Activated naive CD4-positive, alpha-beta T cell treated with anti-CD3 and anti-CD28 coated beads, Interleukin-2, amount 50 U/mL, for 24 hours (primary cell): ENCODE measurements at regions not wholly inside any gene's neighbourhood (a gene's known extent, or its start where the extent isn't known, plus 50 kb on each side); places are given as distances from the start of the nearest gene placed in this dataset.

Source experiments
- H3K27ac Mint-ChIP-seq: one replicate; pipeline ENCODE4 v1.8.0; 2021; ENCODE audit warnings: mild to moderate bottlenecking, mixed read lengths
- H3K27me3 Mint-ChIP-seq: one replicate; pipeline ENCODE4 v1.8.0; 2021; ENCODE audit warnings: mixed read lengths
- H3K36me3 Mint-ChIP-seq: one replicate; pipeline ENCODE4 v1.8.0; 2021; ENCODE audit warnings: mixed read lengths
- H3K4me1 Mint-ChIP-seq: one replicate; pipeline ENCODE4 v1.8.0; 2021; ENCODE audit warnings: mixed read lengths
- H3K4me3 Mint-ChIP-seq: one replicate; pipeline ENCODE4 v1.8.0; 2021; ENCODE audit warnings: mild to moderate bottlenecking, mixed read lengths
- H3K9me3 Mint-ChIP-seq: one replicate; pipeline ENCODE4 v1.8.0; 2021; ENCODE audit warnings: mixed read lengths

DNA sequence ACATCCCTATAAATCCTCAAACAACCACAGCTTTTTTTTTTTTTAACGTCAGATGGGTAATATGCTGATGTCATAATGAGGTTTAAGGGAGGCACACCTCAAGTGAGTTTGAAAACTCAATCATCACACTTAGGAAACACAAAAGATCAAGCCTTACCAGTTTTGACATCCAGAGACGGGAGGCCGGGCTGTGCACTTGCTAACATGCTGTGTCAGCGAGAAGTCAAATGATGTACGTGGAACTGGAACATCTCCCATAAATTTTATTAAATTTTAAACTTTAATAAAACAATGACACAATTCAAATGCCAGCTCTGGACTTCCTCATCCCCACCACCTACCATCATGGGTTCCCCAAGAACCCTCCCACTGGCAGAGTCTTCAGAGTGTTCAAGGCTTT, 117.6 kb downstream of the C5orf15 start:
- H3K4me3 Mint-ChIP-seq, result no peak overlapping the region
- H3K9me3 Mint-ChIP-seq, result no peaks in the 10 kb centered on the region
- no peaks in the 10 kb centered on the region for H3K36me3 Mint-ChIP-seq
- peaks cover 4% of the 10 kb centered on the region for H3K4me1 Mint-ChIP-seq
- peaks cover 3% of the 10 kb centered on the region for H3K27me3 Mint-ChIP-seq
- H3K27ac Mint-ChIP-seq, result no peak overlapping the region

DNA sequence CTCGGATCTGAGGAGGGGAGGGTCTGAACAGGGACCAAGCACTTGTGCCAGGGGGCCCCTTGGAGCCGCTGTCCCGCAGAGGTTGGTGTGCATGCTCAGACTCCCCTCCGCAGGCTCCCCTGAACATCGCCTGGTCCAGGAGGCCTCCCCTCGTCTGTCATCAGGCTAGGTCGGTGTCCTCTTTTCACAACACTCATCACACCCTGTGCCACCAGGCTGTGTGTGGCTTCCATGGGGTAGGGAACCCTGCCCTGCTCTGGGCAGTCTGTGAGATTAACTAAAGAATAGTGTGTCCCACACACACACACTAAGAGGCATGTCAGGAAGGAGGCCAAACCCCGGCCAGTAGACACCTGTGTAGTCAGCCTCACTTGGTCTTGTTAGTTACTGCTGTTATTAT, 119.3 kb downstream of the C5orf15 start:
- Mint-ChIP-seq H3K27me3 (peaks cover 3% of the 10 kb centered on the region), H3K4me3 (no peak overlapping the region), H3K36me3 (no peaks in the 10 kb centered on the region), H3K9me3 (no peaks in the 10 kb centered on the region), H3K4me1 (peaks cover 4% of the 10 kb centered on the region), H3K27ac (no peak overlapping the region)

DNA sequence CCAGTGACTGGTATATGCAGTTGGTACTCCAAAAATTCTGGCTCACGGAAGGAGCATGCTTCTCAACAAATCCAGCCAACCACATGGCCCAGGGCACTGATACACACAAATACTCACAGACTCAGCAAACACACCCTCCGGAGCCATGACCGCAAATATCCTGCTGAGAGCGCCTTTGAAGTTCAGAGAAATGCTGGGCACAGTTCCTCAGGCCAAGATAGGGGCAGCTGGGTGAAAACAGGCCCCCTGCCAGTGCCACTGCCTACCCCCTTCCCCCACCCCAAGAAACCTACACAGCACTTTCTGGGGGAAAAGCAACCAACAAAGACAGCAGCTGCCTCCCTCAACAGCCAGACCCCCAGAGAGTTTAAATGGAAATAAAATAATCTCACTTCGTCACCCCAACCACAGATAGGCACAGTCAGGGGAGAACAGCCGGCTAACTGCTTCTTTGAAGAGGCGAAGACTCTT, 120.0 kb downstream of the C5orf15 start:
- peaks cover 4% of the 10 kb centered on the region for H3K4me1 Mint-ChIP-seq
- no peak overlapping the region for H3K27ac Mint-ChIP-seq
- no peak overlapping the region for H3K4me3 Mint-ChIP-seq
- no peaks in the 10 kb centered on the region for H3K9me3 Mint-ChIP-seq
- no peaks in the 10 kb centered on the region for H3K36me3 Mint-ChIP-seq
- H3K27me3 Mint-ChIP-seq, result peaks cover 3% of the 10 kb centered on the region

DNA sequence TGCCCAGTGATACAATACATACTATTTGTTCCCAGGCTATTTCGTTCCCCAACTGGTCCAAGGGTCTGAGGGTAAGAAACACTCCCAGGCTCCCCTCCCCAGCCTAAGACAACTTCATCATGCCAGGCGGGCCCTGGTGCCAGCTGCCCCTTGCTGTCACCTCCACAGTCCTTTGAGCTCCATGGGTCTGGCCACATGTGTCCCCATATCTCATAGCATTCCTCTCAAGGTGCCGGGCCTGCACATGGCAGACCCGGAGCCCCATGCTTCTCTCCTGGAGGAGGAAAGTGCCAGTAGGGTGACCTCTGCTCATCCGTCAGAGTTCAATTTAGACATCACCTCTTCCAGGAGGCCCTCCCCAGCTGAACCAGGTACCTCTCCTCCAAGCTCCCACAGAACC, 120.5 kb downstream of the C5orf15 start:
- H3K9me3 Mint-ChIP-seq, result no peaks in the 10 kb centered on the region
- no peak overlapping the region for H3K4me3 Mint-ChIP-seq
- no peak overlapping the region for H3K27ac Mint-ChIP-seq
- H3K4me1 Mint-ChIP-seq, result peaks cover 4% of the 10 kb centered on the region
- H3K27me3 Mint-ChIP-seq, result peaks cover 3% of the 10 kb centered on the region
- H3K36me3 Mint-ChIP-seq, result no peaks in the 10 kb centered on the region

DNA sequence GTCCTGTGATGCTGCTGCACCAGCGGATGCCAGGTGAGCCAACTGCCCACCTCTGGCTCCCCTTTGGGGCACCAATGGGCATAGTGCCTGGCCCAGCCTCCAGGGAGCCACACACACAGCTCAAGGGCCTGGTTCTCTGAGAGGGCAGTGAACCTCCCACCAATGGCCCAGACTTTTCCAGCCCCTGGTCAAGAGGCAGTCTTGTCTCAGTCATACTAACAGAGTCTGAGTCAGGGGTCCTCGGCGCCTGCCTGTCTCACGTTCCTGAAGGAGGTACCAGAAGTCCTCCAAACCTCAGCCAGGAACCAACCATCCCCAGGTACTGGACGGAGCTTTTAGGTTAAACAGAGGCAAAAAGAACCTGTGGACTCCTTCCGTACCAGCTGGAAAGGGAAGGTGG, 121.1 kb downstream of the C5orf15 start:
- H3K27me3 Mint-ChIP-seq, result peaks cover 3% of the 10 kb centered on the region
- no peaks in the 10 kb centered on the region for H3K36me3 Mint-ChIP-seq
- no peaks in the 10 kb centered on the region for H3K9me3 Mint-ChIP-seq
- H3K4me1 Mint-ChIP-seq, result peaks cover 4% of the 10 kb centered on the region
- H3K27ac Mint-ChIP-seq, result no peak overlapping the region
- H3K4me3 Mint-ChIP-seq, result no peak overlapping the region

DNA sequence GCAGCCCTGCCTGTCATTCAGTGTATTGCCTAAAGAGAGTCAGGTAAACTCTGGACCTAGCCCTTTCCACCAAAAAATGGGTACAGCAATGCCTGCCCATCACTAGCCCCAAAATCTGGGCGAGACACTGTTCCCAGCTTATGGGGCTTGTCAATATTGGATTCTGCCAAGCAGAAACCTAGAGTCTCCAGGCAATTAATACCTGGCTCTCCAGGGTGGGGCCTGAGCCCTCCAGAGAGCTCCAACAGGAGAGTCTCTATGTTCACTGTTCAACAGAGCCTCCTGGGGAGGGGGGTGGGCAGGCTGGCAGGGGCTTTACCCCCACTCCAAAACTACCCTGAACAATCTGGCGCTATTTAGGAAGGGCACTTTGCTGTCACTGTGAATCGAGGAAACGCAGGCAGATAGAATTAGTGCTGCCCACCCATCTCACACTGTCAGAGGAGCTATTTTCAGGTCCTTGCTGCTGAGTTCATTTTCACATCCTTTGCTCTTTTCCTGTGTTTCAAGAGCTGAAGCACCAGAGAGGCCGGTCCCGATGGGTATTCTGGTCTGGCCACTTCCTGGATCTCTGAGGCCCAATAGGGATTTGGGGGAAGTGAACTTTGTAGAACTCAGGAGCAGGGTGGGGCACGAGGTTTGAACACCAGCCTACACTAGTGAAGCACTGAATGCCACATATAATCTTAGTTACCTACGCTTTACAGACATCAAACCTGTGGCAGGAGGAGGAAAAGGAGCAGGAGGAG, 121.8 kb downstream of the C5orf15 start:
- Mint-ChIP-seq H3K4me1 (peaks cover 4% of the 10 kb centered on the region), H3K27me3 (peaks cover 3% of the 10 kb centered on the region), H3K36me3 (no peaks in the 10 kb centered on the region), H3K9me3 (no peaks in the 10 kb centered on the region), H3K27ac (no peak overlapping the region), H3K4me3 (no peak overlapping the region)

DNA sequence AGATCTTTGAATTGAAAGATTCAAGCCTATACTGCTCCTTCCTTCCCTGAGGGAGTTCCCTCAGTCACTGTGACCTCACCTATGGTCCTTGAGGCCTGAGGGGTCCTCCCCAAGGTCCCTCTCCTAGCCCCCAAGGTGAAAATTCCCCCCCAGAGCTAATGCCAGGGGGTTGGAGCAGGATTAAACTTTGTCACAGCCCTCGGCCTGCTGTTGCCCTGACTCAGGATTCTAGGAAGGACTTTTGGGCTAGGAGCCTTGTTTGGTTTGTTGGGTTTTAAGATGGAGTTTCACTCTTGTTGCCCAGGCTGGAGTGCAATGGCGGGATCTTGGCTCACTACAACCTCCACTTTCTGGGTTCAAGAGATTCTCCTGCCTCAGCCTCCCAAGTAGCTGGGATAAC, 123.2 kb downstream of the C5orf15 start:
- Mint-ChIP-seq H3K9me3 (no peaks in the 10 kb centered on the region), H3K27me3 (peaks cover 3% of the 10 kb centered on the region), H3K4me1 (peaks cover 4% of the 10 kb centered on the region), H3K4me3 (no peak overlapping the region), H3K27ac (no peak overlapping the region), H3K36me3 (no peaks in the 10 kb centered on the region)

DNA sequence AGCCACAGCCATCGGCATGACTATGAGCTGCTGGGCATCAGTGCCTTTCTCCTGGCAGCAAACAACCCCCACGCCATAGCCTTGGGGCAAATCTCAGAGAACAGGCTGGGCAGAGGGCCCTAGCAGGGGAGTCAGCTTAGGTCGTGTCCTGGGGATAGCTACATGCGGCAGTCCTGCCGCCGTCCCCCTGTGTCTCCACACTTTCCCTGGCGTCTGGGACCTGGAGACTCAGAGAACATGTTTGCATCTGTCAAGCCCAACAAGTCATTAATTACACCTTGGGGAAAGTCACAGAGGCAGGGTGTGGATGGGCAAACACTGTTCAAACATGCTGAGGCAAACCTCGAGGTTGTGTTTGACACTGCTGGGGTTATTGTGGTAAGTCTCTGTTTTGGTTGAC, 123.6 kb downstream of the C5orf15 start:
- Mint-ChIP-seq H3K27me3 (peaks cover 2% of the 10 kb centered on the region), H3K9me3 (no peaks in the 10 kb centered on the region), H3K4me3 (no peak overlapping the region), H3K4me1 (peaks cover 4% of the 10 kb centered on the region), H3K36me3 (no peaks in the 10 kb centered on the region), H3K27ac (no peak overlapping the region)

DNA sequence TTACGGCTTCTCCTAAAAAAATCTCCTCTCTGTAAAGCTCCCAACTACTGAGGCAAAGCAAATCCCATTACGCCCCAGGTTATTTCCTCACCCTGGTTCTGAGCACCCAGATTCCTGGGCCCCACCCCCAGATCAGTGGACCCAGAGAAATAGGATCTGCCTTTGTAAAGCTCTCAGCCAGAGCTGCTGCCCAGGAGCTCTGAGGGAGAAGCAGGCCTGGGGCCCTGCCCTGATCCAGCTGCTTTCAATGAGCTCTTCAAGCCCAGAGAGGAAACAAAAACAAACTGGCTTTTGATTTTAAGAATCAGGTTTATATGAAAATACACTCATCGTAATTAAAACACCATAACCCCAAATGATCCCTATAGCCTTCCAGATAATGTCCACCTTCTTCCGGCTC, 124.5 kb downstream of the C5orf15 start:
- Mint-ChIP-seq H3K9me3 (no peaks in the 10 kb centered on the region), H3K4me1 (peaks cover 4% of the 10 kb centered on the region), H3K27ac (no peak overlapping the region), H3K4me3 (no peak overlapping the region), H3K36me3 (no peaks in the 10 kb centered on the region), H3K27me3 (peaks cover 1% of the 10 kb centered on the region)

DNA sequence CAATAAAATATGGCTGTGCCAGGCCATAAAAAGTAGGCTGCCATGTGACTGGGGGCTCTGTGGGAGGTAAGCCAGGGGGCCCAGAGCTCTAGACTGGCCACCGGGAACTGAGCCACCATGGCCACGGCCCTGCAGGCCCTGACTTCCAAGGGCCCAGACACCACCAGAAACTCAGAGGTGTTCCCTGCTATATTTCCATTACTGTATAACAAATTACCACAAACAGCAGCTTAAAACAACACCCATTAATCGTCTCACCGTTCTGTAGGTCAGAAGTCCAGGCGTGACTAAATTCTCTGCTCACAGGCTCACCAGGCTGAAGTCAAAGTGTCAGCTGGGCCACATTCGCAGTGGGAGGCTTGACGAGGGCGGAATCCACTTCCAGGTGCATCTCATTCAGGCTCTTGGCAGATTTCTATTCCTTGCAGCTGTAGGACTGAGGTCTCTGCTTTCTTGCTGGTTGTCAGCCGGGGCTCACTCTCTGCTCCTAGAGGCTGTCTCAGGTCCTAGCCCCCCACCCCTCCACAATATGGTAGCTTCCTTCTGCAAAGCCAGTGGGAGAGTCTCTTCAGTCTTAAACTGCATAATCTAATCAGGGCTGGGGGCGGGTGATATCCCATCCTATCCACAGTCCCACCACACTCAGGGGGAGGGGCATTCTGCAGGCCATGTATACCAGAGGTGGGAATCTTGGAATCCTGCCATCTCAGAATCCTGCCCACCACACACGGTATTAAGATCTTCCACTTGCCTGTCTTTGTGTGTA, 125.4 kb downstream of the C5orf15 start:
- no peak overlapping the region for H3K27ac Mint-ChIP-seq
- H3K9me3 Mint-ChIP-seq, result no peaks in the 10 kb centered on the region
- no peaks in the 10 kb centered on the region for H3K27me3 Mint-ChIP-seq
- peaks cover under 1% of the 10 kb centered on the region for H3K4me1 Mint-ChIP-seq
- H3K4me3 Mint-ChIP-seq, result no peak overlapping the region
- H3K36me3 Mint-ChIP-seq, result no peaks in the 10 kb centered on the region

DNA sequence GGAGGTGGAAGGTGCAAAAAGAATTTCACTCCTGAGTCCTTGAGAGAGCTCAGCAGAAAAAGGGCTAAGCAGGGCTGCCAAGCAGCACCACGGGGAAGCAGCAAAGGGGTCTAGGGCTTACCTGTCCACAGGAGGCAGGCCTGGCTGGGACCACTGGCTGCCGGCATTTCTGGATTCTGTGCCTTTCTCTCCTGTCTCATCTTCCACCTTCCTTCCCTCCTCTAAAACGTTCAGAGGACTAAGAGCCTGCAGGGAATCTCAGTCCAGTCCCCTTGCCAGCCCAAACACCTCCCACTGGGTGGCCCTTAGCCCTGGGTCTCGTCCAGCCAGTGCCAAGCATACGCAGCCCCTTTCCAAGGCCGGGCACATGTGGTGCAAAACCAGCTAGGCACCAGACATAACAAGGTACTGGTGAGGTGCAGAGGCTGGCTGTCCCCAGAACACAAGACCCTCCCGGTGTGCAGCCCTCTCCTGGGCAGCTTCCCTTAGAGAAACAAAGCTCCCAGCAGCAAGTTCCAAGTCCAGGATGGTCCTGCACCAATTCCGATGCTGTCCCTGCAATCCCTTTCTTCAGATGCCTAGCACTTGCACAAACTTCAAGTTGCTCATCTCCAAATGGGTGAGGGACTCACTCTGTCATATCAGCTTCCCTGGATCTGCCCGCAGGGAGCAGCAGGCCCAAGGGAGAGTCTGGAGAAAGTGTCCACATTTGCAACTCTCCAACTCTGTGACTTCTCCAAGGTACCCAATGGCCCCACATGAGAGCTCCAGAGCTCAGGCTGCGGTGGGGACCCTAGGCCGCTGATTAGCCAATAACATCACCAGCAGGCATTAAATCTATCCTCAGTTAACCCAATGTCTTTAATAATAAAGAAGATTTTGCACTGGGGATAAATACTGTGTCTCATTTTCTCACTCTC, 126.3 kb downstream of the C5orf15 start:
- H3K4me3 Mint-ChIP-seq, result no peak overlapping the region

DNA sequence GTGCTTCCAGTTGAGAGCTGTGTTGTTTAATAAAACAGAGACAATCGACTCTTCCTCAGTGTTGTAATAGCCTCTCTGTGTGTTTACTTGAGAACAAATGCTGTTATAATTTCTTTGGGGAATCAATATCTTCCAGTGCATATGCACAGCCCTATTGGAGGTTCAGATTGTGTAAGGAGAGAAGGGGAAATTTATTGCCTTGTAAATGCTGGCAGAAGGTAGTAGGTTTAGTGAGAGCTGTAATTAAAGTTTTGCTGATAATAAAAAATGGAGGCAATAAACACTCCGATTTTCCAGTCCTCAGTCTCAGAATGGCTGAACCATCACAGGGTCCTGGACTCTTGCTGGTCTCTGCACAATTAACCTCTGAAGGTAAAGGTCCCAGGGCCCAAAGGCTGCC, 128.3 kb downstream of the C5orf15 start:
- peaks cover 11% of the 10 kb centered on the region for H3K27me3 Mint-ChIP-seq
- no peaks in the 10 kb centered on the region for H3K4me1 Mint-ChIP-seq
- H3K4me3 Mint-ChIP-seq, result no peak overlapping the region
- H3K9me3 Mint-ChIP-seq, result peaks cover 22% of the 10 kb centered on the region
- H3K27ac Mint-ChIP-seq, result no peak overlapping the region
- no peaks in the 10 kb centered on the region for H3K36me3 Mint-ChIP-seq

More for the DNA sequence above, 126.3 kb downstream of the C5orf15 start:
- Mint-ChIP-seq H3K36me3 (no peaks in the 10 kb centered on the region), H3K9me3 (peaks cover 3% of the 10 kb centered on the region), H3K4me1 (no peaks in the 10 kb centered on the region), H3K27ac (no peak overlapping the region), H3K27me3 (peaks cover 2% of the 10 kb centered on the region)

DNA sequence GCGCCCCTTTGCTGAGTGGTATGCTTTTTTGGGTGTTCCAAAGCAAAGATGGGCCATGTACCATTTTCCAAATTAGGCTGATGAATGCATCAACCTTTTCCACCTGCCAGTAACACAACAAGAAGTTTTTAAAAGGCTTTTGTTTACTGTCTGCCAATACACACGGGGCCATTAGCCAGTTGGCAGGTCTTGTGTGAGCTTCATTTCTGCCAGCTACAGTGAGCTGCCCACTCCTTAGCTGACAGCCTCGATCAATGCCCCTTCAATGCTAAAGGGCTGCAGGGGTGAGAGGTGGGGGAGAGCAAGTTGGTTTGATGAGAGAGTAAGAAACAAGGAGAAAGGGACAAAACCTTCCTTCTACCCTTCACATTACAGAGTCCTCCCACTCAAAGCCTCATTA, 128.7 kb downstream of the C5orf15 start:
- Mint-ChIP-seq H3K4me1 (no peaks in the 10 kb centered on the region), H3K27me3 (peaks cover 11% of the 10 kb centered on the region), H3K36me3 (no peaks in the 10 kb centered on the region), H3K9me3 (peaks cover 24% of the 10 kb centered on the region), H3K27ac (no peak overlapping the region), H3K4me3 (no peak overlapping the region)

DNA sequence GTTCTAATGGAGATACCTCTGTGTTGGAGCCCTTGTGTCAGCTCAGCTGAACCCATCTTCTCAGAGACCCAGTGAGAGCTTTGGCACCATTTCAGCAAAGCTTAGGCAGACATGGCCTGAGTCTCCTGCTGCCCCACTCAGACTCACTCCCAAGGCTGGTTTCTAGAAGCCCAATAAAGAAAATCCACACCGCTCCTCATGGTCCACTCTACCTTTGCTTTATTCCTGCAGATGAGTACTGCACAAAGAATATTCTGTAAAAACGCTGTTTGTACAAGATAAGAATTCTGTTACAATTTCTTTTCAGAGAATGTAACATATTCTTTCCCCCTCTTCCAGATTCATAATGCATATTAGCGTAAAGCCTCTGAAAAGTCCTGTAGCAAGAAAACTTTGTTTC, 129.3 kb downstream of the C5orf15 start:
- H3K27ac Mint-ChIP-seq, result no peak overlapping the region
- H3K9me3 Mint-ChIP-seq, result peaks cover 24% of the 10 kb centered on the region
- no peaks in the 10 kb centered on the region for H3K36me3 Mint-ChIP-seq
- peaks cover 11% of the 10 kb centered on the region for H3K27me3 Mint-ChIP-seq
- no peaks in the 10 kb centered on the region for H3K4me1 Mint-ChIP-seq
- H3K4me3 Mint-ChIP-seq, result no peak overlapping the region

DNA sequence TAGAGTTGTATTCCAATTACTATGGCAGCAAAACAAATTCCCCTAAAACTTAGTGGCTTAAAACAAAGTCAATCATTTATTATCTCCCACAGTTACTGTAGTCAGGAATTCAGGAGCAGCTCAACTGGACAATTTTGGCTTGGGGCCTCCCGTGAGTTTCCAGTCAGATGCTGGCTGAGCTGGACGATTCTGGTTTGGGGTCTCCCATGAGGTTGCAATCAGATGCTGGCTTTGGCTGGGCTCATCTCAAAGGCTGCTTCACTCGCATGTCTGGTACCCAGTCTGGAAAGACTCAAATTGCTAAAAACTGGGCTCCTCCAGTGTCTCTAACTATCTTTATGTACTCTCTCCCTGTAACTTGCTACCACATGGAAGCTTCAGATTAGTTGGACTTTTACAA, 130.1 kb downstream of the C5orf15 start:
- no peaks in the 10 kb centered on the region for H3K36me3 Mint-ChIP-seq
- H3K27ac Mint-ChIP-seq, result no peak overlapping the region
- no peak overlapping the region for H3K4me3 Mint-ChIP-seq

More for the DNA sequence above, 130.1 kb downstream of the C5orf15 start:
- Mint-ChIP-seq H3K9me3 (peaks cover 24% of the 10 kb centered on the region), H3K4me1 (no peaks in the 10 kb centered on the region), H3K27me3 (peaks cover 11% of the 10 kb centered on the region)
